Fibroblast of lung (primary cell): ENCODE measurements at regions not wholly inside any gene's neighbourhood (a gene's known extent, or its start where the extent isn't known, plus 50 kb on each side); places are given as distances from the start of the nearest gene placed in this dataset.

ENCODE experiments used
- DNase-seq, 2 donors: peaks; one replicate each; pipeline versions ENCODE4 v3.0.0 to v3.0.0-alpha.2; 2010; ENCODE audit warnings: low read depth in 2 of 2
- H2AFZ ChIP-seq: 2 replicates; pipeline ENCODE4 v1.5.1; 2012; ENCODE audit warnings: low read length, control low read depth, inconsistent platforms
- H3K27ac ChIP-seq: 2 replicates; pipeline ENCODE4 v1.5.1; 2011; ENCODE audit warnings: low read length, control low read depth; ENCODE audit not compliant: insufficient read depth
- H3K27me3 ChIP-seq: 2 replicates; pipeline ENCODE4 v1.5.1; 2011; ENCODE audit warnings: mild to moderate bottlenecking, low read length; ENCODE audit not compliant: control insufficient read depth, insufficient read depth
- H3K36me3 ChIP-seq: 2 replicates; pipeline ENCODE4 v1.5.1; 2011; ENCODE audit warnings: low read length; ENCODE audit not compliant: control insufficient read depth, insufficient read depth
- H3K4me1 ChIP-seq: 2 replicates; pipeline ENCODE4 v1.5.1; 2011; ENCODE audit warnings: low read length; ENCODE audit not compliant: control insufficient read depth, insufficient read depth; ENCODE audit errors: extremely low read depth
- H3K4me2 ChIP-seq: 2 replicates; pipeline ENCODE4 v1.5.1; 2011; ENCODE audit warnings: low read length, control low read depth; ENCODE audit not compliant: insufficient read depth; ENCODE audit errors: extremely low read depth
- H3K4me3 ChIP-seq, 4 experiments: fragments of 200-600 bp in 1 of 4; sonication (generic) in 1 of 4; replicated peaks in 1 of 4; 2 replicates each; pipeline ENCODE4 v1.5.1; 2011 to 2016; ENCODE audit warnings: low read length in 4 of 4, low read depth in 3 of 4, mild to moderate bottlenecking in 3 of 4, control low read depth in 2 of 4, inconsistent platforms in 1 of 4, mixed read lengths in 1 of 4; ENCODE audit not compliant: insufficient read depth in 1 of 4; ENCODE audit errors: control extremely low read depth in 1 of 4
- H3K79me2 ChIP-seq: 2 replicates; pipeline ENCODE4 v1.5.1; 2012; ENCODE audit warnings: mild to moderate bottlenecking, low read length, inconsistent platforms; ENCODE audit not compliant: control insufficient read depth, insufficient read depth
- H3K9ac ChIP-seq: 2 replicates; pipeline ENCODE4 v1.5.1; 2011; ENCODE audit warnings: mild to moderate bottlenecking, low read length, control low read depth; ENCODE audit not compliant: insufficient read depth
- H3K9me3 ChIP-seq: 2 replicates; pipeline ENCODE4 v1.5.1; 2012; ENCODE audit warnings: low read depth, low read length; ENCODE audit not compliant: control insufficient read depth, insufficient read depth
- H4K20me1 ChIP-seq: 2 replicates; pipeline ENCODE4 v1.5.1; 2011; ENCODE audit warnings: low read length; ENCODE audit not compliant: control insufficient read depth, insufficient read depth; ENCODE audit errors: extremely low read depth
- CTCF ChIP-seq, 2 donors: IDR thresholded peaks in 1 of 2; conservative IDR thresholded peaks in 1 of 2; 1 replicate in 1 of 2; 2 replicates in 1 of 2; pipeline ENCODE4 v1.5.1; 2011 to 2012; ENCODE audit warnings: low read length in 2 of 2, control low read depth in 1 of 2, inconsistent platforms in 1 of 2, low read depth in 1 of 2, mild to moderate bottlenecking in 1 of 2
- EZH2 ChIP-seq: IDR thresholded peaks from 2 replicates; pipeline ENCODE4 v1.5.1; 2012; ENCODE audit warnings: low read length, control low read depth, mild to moderate bottlenecking; ENCODE audit errors: missing control alignments

- DNase-seq: no peak
- no peak for TF ChIP-seq EZH2
- TF ChIP-seq CTCF (conservative IDR thresholded peaks at IDR 0.05 in 1 of 2, IDR thresholded peaks at IDR 0.05 in 1 of 2; ENCODE audit: low read depth in 1 of 2, low read length in 2 of 2): no peak
- Histone ChIP-seq H3K9me3 (no peaks in the 10 kb centered on the region), H3K4me3 (no peak overlapping the region), H3K79me2 (no peaks in the 10 kb centered on the region), H3K9ac (no peak overlapping the region), H2AFZ (no peak overlapping the region), H3K27me3 (no peaks in the 10 kb centered on the region), H3K36me3 (no peaks in the 10 kb centered on the region), H4K20me1 (no peaks in the 10 kb centered on the region), H3K27ac (no peak overlapping the region), H3K4me2 (no peak overlapping the region), H3K4me1 (no peaks in the 10 kb centered on the region)
Measured at GRCh38 chr6:113039005-113039404, 691.9 kb downstream of the RFPL4B start.

DNA sequence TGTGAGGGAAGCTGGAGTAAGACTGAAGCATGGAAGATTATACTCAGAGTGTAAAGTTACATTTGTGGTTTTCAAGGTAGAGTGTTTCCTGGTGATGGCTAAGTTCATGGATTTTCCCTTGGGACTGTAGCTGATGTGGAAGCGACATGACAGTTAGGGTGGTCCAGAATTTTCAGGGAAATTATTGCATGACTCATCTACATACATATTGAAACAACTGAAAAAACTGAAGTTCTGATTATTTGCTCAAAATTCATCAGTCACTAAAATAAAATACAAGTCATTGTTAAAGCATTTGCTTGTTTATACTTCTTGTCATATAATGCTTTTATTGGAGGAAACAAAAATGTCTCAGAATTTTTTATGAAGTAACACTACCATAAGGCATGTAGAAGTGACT lies 700.0 kb downstream of the RFPL4B start:
- H4K20me1 ChIP-seq: no peaks in the 10 kb centered on the region
- no peak overlapping the region for H3K4me2 ChIP-seq
- H3K4me1 ChIP-seq: peaks cover 15% of the 10 kb centered on the region
- no peak overlapping the region for H3K4me3 ChIP-seq
- no peaks in the 10 kb centered on the region for H3K36me3 ChIP-seq
- TF ChIP-seq EZH2 (no peak), CTCF (conservative IDR thresholded peaks at IDR 0.05 in 1 of 2, IDR thresholded peaks at IDR 0.05 in 1 of 2; ENCODE audit: low read depth in 1 of 2, low read length in 2 of 2) (no peak)
- no peaks in the 10 kb centered on the region for H3K27me3 ChIP-seq
- no peaks in the 10 kb centered on the region for H3K79me2 ChIP-seq
- H3K9ac ChIP-seq: no peak overlapping the region
- DNase-seq: peak; percentile 72 to 88
- H3K27ac ChIP-seq: peak overlapping the region; percentile 22
- H2AFZ ChIP-seq: no peak overlapping the region
- no peaks in the 10 kb centered on the region for H3K9me3 ChIP-seq

DNA sequence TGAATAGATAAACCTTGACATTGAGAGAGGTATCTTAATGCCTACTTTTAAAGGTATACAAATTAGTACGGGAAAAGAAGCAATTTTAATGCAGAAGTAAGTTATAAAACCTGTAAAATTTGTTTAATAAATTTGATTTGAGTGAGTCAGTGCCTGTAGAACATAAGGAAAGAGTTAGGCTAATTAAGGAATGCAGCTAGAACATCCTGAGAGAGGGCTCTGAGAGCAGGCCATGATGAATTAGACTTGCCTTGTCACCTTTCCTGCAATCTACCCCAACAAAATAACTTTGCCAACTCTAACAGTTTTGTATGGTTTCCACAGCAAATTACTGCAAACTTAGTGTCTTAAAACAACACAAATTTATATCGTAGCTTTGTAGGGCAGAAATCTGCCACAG lies 700.8 kb downstream of the RFPL4B start:
- Histone ChIP-seq H3K4me2 (no peak overlapping the region), H3K4me3 (no peak overlapping the region), H2AFZ (no peak overlapping the region), H3K36me3 (no peaks in the 10 kb centered on the region), H3K27me3 (no peaks in the 10 kb centered on the region), H4K20me1 (no peaks in the 10 kb centered on the region), H3K9ac (no peak overlapping the region), H3K79me2 (no peaks in the 10 kb centered on the region), H3K9me3 (no peaks in the 10 kb centered on the region), H3K4me1 (peaks cover 15% of the 10 kb centered on the region), H3K27ac (no peak overlapping the region)
- DNase-seq: peak in 1 of 2 donors; percentile 70
- TF ChIP-seq EZH2: no peak
- no peak for TF ChIP-seq CTCF (conservative IDR thresholded peaks at IDR 0.05 in 1 of 2, IDR thresholded peaks at IDR 0.05 in 1 of 2; ENCODE audit: low read depth in 1 of 2, low read length in 2 of 2)
